NCI-H1930 (cell line): ENCODE measurements at regions not wholly inside any gene's neighbourhood (a gene's known extent, or its start where the extent isn't known, plus 50 kb on each side); places are given as distances from the start of the nearest gene placed in this dataset.
"Not testable (repeated sequence)": the region's sequence is repeated elsewhere in the genome, so short reads cannot be mapped to it uniquely, and the experiment has no call there.

Source experiments
- DNase-seq, 2 experiments: peaks; one replicate each; lab custom pipeline; 2025; lab: John Stamatoyannopoulos, UW

- no peak for DNase-seq
Observed at GRCh38 chr2:210861038-210861665, 304.8 kb downstream of the CPS1 start.

DNA sequence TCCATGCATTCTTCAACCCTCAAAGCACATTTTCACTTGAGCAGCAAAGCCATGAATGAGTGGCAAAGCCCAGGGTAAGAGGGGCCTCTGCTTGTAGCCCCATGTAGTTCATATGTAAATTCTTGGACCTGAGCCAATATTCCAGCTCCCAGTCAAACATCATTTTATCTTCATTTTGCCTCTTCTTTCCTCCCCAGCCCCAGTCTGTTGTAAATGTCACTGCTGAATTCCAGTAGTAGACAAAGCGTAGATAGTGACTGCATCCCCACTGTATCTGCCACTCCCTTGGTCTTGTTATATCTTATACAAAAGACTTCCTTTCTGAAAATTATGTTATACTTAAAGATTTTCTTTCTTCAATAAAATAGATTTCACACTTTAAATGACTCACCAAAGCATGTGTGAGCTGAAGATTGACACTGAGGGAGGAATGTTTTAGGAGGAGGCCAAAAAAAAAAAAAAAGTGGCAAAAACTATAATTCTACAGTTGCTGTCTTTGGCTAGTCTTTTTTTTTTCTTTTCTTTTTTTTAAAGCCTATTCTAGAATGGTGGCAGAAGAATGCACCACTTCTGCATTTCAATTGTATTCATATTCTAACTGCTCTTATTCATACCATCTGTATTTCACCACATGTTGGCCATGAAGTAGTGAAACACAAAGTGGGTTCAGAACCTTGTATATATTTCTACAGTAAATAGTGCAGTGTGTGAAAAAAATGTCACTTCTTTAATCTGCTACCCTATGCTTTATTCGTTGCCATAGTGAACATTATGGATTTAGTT, 306.1 kb downstream of the CPS1 start:
- no peak for DNase-seq

DNA sequence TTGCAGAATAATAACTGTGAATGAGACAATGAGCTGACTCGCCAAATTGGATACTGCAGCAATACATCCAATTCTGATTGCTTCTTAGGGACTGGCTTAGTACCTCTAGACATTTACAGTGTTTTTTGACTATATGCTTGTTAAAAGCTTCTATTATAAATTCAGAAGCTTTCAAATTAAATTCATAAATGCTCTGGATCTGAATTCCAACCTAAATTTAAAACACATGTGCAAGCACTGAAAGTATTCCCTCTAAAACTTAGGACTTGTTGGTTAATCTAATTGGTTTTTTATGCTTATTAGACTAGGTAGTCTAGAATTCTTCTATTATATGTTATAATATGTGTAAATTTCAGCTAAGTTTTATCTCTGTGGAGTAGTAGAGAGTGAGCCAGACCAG, 306.9 kb downstream of the CPS1 start:
- DNase-seq: no peak

DNA sequence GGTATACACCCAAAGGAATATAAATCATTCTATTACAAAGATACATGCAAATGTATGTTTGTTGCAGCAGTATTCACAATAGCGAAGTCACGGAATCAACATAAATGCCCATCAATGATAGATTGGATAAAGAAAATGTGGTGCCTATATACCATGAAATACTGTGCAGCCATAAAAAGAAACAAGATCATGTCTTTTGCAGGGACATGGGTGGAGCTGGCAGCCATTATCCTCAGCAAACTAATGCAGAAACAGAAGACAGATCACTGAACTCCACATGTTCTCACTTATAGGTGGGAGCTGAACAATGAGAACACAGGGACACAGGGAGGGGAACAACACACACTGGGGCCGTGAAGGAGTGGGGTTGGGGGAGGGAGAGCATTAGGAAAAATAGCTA, 315.2 kb downstream of the CPS1 start:
- DNase-seq: not testable (repeated sequence)

GRCh38 chr2:210873631-210874030, 317.2 kb downstream of the CPS1 start:
- DNase-seq: no peak

DNA sequence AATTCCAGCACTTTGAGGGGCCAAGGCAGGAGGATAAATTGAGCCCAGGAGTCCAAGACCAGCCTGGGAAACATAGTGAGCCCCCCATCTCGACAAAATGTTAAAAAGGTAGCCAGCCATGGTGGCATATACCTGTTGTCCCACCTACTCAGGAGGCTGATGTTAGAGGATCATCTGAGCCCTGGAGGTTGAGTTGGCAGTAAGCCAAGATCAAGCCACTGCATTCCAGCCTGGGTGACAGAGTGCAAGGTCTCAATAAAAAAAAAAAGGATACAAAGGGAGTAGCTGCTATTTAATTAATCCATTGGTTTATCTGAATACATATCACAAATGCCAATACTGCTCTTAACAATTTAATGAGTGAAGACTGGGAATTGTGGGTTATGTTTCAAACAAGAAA, 327.8 kb downstream of the CPS1 start:
- DNase-seq: no peak

DNA sequence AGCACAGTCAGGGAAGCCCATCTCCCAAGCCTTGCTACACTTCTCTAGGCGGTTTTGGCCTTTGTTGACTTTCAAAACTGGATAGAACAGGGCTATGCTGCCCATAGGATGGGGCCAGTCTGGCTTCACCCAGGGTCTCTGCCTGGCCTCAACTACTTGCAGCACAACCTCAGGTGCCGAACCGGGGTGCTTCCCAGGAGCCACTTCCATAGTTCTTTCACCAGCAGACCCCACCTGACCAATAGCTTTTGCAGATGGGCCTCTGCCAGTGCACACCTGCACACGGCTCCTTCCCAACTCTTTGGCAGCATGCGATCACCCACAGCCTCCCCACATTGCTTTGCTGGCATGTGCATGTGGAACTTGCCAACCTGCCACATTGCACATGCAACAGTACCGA, 331.6 kb downstream of the CPS1 start:
- DNase-seq: no peak

GRCh38 chr2:210895132-210895531, 338.7 kb downstream of the CPS1 start:
- DNase-seq: no peak

DNA sequence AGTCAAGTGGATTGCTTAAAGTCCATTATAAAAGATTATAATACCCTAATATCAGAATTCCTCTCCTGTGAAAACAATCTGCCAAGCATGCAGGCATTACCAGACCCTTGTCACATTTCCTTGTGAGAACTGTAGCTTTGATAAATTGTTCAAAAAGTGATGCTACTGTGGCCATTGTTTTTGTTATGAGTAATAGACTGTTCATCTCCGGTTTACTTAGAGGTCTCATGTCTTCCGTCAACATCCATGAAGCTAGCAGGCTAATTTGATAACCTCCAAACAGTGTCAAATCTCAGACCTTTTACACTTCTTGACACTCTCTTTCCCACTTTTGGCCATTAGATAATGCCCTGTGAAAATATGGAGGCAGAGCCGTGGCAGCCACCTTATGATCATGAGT, 342.7 kb downstream of the CPS1 start:
- DNase-seq: no peak

- DNase-seq: no peak
Observed at GRCh38 chr2:210901326-210901725, 344.9 kb downstream of the CPS1 start.

DNA sequence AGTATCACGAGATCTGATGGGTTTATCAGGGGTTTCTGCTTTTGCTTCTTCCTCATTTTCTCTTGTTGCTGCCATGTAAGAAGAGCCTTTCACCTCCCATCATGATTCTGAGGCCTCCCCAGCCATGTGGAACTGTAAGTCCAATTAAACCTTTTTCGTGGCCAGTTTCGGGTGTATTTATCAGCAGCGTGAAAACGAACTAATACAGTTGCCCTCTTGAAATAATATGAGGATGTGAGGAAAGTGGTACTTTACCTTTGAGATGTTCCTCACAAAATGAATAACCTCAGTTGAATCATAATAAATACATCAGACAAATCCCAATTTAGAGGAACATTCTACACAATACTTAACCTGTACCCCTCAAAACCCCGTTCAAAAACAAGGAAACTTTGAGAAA, 356.4 kb downstream of the CPS1 start:
- DNase-seq: no peak

GRCh38 chr2:210913461-210913860, 357.1 kb downstream of the CPS1 start:
- DNase-seq: no peak

DNA sequence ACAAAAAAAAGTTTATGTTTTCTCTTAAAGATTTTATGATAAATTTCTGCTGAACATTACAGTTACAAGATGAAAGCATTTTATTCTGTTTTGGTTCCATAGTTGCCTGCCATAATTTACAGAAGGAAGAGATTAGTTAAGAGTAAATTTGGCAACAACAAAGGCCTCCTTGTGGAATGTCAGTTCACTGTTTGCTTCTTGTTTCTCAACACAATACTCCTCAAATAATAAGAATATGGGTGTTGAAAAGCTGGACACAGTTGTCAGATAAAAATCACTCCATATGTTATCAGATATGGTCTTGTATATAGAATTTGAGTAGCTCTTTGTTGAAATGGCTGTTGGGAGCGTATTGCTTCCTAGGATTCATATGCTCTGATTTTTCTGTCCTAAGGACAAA, 359.5 kb downstream of the CPS1 start:
- no peak for DNase-seq

GRCh38 chr2:210917465-210917864, 361.1 kb downstream of the CPS1 start:
- DNase-seq: no peak

GRCh38 chr2:210919128-210919527, 362.7 kb downstream of the CPS1 start:
- DNase-seq: no peak

- no peak for DNase-seq
Observed at GRCh38 chr2:210922419-210922818, 366.0 kb downstream of the CPS1 start.

- DNase-seq: no peak
Observed at GRCh38 chr2:210928714-210929113, 372.3 kb downstream of the CPS1 start.

DNA sequence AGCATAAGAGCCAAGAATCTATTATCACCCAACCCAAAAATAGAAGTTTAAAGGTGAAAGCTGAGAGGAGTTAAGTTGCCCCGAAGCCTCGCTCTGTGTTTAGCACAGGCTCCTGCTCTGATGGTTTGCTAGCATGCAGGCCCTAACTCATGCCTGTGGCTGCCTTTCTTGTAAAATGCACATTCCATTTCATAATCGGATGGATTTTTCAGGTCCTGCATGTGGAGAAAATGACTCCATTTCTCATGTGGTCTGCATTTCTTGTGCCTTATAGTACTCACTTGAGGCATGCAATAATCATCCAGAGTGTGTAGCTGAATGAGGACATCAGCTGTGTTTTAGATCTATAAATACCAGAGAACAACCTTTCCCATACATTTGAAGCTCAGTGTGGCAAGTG, 381.8 kb downstream of the CPS1 start:
- DNase-seq: no peak

DNA sequence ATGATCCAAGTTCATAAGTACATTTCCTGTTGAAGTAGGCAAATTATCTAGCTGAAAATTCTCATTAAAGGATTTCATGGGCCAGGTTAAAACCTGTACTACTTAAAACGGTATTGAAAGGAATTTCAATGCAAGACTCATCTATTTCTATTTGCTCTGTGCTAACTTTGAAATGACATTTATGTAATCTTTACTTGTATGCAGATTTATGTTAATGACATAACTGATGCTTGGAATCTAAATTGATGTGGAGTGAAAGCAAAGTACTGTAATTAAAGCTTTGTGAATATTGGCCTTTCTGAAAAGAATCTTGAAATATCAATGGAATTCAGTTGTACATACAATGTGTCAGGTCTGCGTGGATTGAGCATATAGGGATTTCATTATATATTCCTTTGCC, 390.0 kb downstream of the CPS1 start:
- DNase-seq: no peak

DNA sequence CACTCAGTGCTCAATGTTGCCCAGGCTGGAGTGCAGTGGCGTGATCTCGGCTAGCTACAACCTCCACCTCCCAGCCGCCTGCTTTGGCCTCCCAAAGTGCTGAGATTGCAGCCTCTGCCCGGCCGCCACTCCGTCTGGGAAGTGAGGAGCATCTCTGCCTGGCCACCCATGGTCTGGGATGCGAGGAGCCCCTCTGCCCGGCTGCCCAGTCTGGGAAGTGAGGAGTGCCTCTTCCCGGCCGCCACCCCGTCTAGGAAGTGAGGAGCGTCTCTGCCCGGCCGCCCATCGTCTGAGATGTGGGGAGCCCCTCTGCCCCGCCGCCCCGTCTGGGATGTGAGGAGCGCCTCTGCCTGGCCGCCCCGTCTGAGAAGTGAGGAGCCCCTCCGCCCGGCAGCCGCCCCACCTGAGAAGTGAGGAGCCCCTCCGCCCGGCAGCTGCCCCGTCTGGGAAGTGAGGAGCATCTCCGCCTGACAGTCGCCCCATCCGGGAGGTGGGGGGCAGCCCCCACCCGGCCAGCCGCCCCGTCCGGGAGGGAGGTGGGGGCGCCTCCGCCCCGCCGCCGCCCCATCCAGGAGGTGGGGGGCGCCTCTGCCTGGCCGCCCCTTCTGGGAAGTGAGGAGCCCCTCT, 394.1 kb downstream of the CPS1 start:
- not testable (repeated sequence) for DNase-seq

DNA sequence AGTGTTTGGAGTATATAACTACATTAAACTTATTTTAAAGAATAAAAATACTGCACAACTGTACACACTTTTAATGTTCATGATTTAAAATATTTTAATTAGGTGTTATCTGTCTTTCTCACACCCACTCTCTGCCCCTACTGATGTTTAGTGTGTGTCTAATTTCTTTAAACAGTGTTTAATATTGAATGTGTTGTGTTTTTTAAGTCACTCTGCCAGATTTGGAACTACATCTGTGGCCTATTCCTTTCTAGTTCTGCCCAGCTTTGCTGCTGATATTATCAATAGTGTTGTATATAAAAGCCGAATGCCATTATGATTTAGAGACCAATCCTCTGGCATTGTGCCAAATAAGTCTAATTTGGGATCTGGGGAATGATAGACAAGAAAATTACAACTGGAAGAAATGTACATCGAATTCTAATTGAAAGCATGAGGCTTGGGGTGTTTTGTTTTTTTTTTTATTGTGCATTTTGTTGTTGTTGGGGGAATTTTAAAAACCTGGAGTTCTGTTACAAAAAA, 398.0 kb downstream of the CPS1 start:
- no peak for DNase-seq

- DNase-seq: no peak
Observed at GRCh38 chr2:210955591-210955990, 399.2 kb downstream of the CPS1 start.

DNA sequence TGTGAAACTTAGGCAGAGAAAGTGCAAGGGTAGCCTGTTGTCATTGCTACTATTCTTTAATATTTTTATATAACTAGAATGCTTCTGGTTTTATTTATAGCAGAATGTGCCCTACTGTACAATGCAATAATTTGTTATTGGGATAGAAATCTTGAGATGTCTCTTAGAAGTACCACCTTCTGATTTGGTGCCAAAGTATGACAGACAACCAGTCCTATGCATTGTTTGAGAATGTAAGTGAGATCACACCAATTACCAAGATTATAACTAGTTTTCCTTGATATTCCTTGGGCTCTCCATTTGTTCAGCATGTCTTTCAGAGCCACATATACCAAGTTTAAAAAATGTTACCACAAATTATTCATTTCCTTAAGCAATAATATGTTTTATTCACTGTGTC, 399.7 kb downstream of the CPS1 start:
- no peak for DNase-seq
